T-helper 1 cell treated with Interleukin-12 subunit alpha and Interleukin-12 subunit beta and Interleukin-4 antibody, amounts not matched to agents 30 ng/mL and 1 ng/mL, for 36 hours (primary cell): ENCODE measurements at regions not wholly inside any gene's neighbourhood (a gene's known extent, or its start where the extent isn't known, plus 50 kb on each side); places are given as distances from the start of the nearest gene placed in this dataset.

ENCODE experiments used
- intact Hi-C: fragments of 100-400 bp; cut with micrococcal nuclease; formaldehyde crosslinking; loops from one replicate; pipeline ENCODE4 v1.15.1; 2024

DNA sequence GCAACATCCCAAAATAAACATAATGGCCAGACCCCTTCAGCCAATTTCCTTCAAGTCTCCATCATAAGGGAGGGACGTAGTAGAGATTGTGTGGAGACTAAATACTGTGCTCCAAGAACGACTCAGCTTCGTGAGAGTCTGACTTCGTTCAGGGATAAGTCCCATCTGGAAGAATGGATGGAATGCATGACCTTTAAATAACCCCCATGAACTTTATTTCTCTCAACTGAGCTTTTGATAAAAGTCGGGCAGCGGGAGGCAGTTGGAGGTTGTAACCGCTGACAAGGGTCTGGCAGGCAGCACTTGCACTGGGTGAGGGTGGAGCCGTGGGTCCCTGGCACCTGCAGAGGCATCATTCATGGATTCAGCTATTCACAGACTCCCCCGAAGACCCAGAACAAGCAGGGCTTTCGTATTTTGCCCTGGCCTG, 115.9 kb downstream of the ZFP36L2 start:
- intact Hi-C loops = no loop called here

DNA sequence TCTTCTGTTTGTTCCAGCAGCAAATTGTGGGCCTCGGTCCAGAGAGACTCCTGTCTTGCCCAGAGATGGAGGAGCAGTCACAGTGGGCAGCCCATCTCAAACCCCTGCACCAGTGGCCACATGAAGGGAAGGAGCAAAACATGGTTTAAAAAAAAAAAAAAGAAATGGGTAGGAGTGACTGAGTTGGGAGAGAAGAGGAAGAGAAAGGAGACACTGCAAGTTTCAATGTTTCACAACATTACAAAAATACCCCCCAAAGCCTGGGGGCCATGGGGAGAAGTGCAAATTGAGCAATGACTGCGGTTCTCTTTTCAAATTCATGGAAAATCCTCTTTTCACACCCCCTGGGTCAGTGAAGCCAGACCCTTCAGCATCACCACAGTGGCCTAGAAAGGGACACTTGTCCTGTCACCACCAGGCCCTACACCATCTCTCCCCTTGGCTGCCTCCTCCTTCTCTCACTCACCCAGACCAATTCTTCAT, 117.1 kb downstream of the ZFP36L2 start:
- intact Hi-C loops = no loop called here

DNA sequence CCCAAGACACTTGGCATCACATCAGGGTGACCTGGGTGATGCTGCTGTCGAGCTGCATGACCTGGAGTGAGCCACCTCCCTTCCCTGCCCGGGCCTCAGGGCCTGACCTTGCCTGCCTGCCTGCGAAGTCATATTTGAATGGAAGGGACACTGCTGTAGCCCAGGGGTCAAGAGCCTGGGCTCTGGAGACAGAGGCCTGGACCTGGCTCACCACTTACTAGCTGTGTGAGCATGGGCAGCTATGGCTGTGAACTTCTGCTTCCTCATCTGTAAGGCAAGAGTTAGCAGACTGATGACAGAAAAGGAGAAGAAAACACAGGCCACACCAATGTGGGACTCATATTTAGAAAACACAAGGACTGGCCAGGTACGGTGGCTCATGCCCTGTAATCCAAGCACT, 118.7 kb downstream of the ZFP36L2 start:
- intact Hi-C loops = no loop called here

DNA sequence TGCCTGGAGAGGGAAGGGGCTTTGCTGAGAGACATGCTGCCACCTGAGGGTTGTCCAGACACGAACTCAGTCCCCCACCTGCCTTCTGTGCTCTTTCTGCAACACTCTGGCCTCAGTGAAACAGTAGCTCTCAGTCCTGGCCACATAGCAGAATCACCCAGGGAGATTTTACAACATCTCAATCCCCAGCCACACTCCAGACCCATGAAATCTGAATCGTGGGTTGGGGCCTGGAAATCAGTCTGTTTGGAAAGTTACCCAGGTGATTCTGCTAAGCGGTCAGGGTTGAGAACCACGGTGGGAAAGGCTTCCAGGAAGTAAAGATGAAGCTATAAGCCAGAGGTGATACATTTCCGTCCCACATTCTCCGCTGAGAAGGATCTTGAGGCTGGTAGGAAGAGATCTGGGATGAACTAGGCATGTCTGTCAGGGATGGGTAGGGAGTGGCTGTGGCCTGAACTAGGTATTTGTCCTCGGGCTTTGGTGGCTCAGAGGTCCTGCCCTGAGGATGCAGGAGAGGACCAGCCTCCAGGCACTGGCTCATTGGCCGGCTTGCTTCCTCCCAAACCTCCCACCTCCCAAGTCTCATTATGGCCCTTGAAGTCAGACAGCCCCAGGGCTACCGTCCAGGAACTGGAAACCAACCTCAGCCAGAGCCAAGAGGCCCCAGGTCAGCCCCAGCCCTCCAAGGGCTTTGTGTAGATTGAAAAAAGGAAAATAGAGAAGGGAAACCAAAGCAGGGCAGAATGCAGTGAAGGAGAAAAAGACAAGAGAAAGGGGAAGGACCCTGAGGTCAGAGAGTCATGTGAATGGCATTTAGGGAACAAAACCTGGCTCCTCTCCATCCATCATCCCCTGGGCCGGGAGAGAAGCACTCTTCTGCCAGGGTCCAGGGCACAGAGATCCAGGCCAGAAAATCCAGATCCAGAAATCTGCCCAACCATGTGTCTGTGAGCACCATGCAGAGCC, 119.6 kb downstream of the ZFP36L2 start:
- intact Hi-C loops = no loop called here

DNA sequence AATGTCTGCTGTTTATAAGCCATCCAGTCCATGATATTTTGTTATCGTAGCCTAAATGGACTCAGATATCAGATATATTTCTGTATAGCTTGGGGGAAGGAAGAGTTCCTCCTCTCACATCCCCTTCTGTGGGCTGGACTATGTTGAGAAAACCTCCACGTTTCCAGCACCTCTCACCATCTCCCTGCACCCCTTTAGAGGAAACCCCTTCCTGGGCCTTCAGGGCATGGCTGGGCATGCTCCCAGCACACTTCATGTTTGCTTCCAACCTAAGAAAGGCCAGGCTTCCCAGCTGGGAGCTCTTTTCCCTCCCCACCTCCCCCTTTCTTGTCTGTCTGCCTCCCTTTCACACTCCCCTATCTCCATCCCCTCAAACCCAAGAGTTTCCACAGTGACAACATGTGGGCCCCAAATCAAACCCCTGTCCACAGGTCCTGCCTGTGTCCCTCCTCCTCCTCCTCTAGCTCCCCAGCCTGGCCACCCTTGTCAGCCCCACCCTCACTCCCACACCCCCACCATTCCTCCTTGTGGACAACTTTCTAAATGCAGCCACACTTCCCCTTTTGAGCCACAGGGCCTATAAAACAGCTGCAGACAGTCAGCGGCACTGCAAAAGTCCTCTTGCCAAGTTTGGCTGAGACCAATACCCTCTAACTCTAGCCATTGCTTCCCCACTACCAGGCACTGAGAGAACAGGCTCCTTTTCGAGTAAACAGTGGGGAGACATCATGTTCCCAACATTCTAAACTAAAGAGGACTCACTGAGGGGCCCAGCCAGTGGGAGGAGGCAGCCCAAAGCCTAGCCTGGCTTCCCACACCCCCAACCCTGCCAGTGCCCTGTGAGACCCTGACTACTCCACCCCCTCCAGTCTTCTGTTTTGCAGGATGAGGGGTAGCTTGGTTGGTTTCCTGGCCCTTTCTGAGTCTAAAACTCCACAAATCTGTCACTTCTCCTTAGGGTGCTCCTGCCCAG, 120.5 kb downstream of the ZFP36L2 start:
- intact Hi-C loops = no loop called here

DNA sequence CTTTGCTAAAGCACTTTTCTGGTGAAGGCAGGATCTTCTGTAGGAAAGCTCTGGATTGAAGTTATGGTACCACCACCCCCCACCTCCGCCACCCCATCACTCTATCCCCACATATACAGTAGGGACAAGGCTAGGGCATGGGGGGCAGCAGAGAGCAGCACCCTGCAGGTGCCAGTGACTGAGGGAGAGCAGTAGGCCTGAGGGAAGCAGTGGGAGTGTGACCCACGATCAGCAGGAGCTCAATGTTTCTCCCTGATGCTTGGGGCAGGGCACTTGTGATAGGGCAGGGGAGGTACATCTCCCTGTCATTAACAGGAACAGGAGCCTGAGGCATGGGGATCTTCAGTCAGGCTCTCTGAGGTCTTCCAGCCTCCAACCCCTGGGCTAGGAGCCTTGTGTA, 121.6 kb downstream of the ZFP36L2 start:
- intact Hi-C loops = no loop called here

DNA sequence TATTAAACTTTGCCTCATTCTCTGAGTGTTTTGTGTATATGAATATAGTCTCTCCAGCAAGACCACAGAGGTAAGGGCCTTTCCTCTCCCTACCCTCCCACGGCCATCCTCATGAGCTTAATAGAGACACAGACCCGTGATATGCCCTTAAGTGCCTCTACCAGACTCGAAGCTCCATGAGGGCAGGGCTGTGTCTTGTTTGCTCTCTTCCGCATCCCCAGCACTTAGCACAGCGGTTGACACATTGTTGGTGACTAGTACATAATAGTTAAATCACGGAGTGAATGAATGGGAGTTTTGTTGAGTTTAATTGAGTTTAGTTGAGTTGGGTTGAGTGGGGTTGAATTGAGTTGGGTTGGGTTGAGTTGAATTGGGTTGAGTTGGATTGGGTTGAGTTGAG, 122.3 kb downstream of the ZFP36L2 start:
- intact Hi-C loops = no loop called here

DNA sequence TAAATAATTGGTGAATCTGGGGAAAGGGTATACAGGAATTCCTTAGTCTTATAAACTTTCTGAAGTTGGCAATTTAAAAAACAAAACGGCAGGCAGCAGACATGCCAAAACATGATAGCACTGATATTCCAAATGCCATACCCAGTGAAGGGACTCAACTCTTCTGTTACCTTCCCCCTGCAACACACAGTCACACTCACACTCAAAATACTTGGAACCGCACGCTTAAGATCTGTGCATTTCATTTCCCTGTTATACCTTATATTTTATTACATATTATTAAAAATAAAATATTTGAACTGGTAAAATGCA, 123.4 kb downstream of the ZFP36L2 start:
- intact Hi-C loops = no loop called here

DNA sequence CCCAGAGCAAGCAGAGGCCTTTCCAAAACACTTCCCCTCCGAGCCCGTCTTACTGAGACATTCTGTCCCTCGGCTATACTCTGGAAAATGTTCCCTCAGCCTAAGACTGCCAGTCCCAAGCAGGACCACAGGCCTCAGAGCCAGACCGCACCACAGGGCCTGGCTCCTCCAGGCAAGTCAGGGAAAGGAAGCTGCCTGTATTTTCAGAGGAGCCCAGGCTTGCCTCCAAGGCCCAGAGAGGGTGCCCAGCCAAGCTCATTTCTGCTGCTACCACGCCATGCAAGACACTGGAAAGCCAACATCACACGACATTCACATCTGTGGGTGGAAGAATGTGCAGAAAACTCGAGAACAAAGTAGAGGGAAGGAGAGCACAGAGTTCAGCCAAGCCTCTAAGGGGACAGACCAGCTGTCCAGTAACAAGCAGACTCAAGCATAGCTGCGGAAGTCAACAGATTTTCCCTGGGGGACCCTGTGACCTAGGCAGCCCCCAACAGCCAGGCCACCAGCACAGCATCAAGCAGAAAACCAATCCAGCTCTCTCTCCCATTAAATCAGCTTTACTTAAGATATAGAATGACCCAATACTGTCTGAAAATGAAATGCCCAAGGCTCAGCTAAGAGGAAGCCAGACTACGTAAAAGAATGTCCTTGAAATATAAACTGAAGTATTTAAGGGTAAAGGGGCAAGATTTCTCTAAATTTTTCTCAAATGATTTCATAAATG, 123.9 kb downstream of the ZFP36L2 start:
- intact Hi-C loops = no loop called here

DNA sequence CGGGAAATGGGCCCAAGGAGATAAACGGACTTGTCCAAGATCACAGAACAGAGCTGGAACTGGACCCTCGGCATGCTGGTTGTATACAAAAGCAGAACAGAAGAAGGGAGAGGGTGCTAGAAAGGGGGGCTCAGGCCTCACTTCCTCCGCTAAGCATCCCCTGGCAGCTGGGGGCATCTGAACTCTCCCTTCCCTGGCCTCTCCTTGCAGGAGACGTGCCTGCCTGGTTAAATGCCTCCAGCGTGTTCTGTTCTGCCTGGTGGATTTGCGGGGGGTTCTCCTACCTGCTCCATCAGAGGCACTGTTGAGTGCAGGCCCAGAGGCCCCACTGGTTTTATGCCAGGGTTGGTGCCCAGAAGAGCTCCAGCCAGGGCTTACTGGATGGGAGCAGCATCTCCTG, 124.7 kb downstream of the ZFP36L2 start:
- intact Hi-C loops = no loop called here

DNA sequence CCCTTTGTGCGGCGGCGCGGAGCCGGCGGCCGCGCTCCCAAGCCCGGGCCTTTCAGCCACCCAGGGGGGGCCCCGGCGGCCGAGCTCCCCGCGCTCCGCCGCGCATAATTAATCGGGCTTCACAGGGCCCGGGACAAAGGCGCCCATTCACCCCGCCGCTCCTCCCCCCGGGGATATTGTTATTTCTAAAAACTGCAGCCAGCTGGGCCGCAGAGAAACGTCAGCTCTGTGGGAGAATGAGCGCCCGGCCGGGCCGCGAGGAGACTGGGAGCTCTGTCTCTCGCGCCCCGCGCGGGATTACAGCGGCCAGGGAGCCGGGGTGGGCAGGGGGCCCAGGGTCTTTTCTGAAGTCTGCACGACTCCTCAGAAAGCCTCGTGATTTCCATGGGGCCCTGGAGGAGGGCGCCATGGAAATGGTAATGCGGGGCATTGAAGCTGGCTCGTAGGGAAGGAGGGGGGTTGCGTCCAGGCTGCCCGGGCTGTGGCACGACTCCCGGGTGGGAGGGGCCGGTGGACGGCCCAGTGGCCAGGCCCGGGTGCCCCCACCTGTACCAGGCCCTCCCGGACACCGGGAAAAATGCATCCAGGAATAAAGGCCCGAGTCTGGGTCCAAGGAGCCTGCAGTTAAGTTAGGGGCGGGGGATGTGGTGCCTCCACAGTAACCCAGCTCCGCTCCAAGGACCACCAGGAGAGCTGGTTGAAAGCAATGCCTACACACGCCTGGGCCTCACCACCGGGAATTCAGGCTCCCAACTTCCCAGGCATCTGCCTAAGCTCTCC, 125.3 kb downstream of the ZFP36L2 start:
- intact Hi-C loops = no loop called here

DNA sequence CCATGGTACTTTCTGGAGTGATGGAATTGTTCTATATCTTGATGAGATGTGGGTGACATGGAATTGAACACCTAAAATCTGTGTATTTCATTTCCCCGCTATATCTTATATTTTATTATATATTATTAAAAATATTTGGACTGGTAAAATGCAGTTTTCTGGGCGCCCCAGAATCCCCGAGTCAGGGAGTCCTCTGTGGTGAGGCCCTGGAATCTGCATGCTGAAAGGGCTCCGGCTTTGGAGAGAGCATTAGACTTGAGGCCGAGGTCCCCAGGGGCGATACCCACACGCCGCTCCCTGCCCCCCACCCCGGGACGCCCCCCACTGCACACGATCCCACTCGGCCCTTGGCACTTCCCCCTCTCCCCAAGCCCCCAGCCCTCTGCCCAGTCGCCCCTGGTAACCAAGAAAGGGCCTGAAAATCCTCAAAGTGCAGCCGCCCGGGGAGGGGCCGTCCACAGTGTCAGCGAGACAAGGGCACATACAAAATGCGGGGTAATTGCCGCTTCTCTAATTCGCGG, 126.0 kb downstream of the ZFP36L2 start:
- intact Hi-C loops = no loop called here

DNA sequence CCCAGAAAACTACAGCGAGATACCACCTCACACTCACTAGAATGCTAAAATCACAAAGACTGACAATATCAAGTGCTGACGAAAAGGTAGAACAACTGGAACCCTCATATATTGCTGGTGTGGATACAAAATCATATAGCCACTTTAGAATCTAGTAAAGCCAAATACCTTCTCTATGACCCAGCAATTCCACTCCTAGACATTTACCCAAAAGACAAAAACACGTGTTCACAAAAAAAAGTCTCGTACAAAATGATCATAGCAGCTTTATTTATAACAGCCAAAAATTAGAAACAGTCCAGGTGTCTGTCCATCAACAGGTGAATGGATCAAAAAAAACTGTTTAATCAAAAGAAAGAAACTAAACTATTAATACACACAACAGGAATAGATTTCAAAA, 126.6 kb downstream of the ZFP36L2 start:
- intact Hi-C loops = no loop called here

DNA sequence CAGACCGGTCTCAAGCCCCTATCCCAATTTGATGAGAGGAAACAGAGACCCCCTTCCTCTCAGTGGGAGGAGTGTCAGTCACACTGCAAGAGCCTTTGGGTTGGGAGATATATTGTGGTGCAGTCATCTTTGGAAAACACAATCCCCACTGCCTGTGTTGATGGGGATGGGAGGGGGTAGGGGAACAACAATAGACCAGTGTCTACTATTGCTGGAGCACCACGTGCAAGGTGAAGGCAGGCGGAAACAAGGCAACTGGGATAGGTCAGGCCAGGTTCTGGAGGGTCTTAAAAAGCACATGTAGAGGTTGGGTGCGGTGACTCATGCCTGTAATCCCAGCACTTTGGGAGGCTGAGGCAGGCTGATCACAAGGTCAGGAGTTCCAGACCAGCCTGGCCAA, 127.9 kb downstream of the ZFP36L2 start:
- intact Hi-C loops = no loop called here

DNA sequence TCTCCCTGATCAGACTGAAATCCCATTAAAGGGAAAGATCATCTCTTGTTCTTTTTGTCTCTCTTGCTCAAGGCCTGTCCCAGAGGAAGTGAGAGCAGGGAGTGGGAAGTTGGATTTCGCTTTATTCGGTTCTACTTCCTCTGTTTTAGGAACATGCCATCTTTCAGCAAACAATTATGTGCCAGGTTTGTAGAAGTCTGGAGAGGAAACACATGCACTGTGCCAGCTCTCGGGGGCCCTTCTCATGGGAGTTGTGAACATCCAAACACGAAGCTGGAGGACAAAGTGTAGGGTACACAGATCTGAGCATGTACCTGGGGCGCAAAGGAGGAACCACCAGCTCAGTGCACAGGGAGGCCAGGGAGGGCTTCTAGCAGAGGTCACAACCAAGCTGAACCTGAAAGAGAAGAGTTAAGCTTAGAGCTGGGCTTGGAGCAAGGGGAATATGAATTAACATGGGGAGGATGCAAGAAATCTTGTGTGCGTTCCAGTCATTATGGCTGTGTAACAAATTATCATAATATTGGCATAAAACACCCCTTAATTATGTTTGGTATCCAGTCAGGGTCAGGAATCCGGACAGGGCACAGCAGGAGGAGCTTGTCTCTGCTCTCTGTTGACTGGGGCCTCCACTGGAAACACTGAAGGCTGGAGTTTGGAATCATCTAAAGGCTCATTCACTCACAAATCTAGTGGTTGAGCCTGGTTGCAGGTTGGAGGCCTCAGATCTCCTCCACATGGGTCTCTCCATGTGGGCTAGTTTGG, 128.6 kb downstream of the ZFP36L2 start:
- intact Hi-C loops = no loop called here

DNA sequence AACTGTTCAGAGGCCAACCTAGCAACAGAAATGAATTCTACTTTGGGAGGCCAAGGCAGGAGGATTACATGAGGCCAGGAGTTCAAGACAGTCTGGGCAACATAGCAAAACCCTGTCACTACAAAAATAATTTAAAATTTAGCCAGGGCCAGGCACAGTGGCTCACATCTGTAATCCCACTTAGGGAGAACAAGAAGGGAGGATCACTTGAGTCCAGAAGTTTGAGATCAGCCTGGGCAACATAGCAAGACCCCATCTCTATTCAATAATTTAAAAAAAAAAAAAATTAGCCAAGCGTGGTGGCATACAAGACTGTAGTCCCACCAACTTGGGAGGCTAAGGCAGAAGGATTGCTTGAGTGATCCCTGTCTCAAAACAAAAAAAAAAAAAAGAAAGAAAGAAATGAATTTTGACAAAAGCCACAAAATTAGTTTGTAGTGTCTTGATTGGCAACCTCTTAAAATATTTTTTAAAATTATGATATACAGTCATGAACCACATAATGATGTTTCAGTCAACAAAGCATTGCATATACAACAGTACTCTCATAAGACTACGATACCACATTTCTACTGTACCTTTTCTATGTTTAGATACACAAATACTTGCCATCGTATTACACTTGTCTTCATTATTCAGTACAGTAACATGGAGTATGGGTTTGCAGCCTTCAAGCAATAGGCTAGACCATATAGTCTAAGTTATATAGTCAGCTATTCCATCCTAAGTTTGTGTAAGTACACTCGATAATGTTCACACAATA, 130.7 kb downstream of the ZFP36L2 start:
- intact Hi-C loops = no loop called here

DNA sequence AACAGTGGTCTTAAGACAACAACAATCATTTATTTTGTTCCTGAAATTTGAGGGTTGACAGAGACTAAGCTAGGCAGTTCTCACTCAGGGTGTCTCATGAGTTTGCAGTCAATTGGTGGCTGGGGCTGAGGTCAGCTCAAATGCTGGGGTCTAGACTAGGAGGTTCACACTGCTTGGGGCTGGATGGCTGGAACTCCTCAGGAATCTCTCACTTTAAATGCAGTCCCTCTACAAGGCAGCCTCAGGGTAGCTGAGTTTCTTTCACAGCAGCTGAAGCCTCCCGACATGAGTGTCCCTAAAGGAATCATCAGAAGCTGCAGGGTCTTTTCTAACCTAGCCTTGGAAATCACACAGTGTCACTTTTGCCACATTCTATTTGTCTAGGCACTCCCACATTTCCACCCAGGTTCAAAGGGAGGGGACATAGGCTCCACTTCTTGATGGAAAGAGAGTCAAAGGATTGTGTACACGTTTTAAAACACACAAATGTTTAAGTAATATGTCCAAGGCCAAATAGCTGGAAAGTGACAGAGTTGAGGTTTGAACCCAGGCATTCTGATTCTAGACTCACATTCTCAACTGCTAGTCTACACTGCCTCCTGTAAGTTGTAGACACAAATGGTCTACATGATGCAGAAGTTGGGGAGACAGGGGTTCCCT, 133.8 kb downstream of the ZFP36L2 start:
- intact Hi-C loops = no loop called here

DNA sequence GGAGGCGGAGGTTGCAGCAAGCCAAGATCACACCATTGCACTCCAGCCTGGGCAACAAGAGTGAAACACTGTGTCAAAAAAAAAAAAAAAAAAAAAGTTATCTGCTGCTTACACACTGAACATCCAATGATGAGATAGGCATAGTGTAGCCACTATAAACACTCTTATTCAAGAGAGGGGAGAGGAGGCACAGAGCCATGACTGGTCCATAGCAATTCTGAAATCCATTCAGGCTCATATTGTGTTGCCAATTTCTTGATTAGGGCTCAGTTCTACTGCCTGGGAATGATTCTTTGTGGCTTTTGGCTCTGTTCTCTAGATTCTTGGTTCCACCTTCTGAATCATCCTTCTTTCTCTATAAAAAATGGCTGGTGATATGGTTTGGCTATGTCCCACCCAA, 136.1 kb downstream of the ZFP36L2 start:
- intact Hi-C loops = no loop called here
